Cardiac fibroblast (primary cell): ENCODE measurements at regions not wholly inside any gene's neighbourhood (a gene's known extent, or its start where the extent isn't known, plus 50 kb on each side); places are given as distances from the start of the nearest gene placed in this dataset.

Experiments used
- DNase-seq, 2 donors: peaks; one replicate each; pipeline versions ENCODE4 v3.0.0 to v3.0.0-alpha.2; 2010; ENCODE audit warnings: low read depth in 2 of 2
- H3K4me3 ChIP-seq, 2 donors: replicated peaks in 1 of 2; 1 replicate in 1 of 2; 2 replicates in 1 of 2; pipeline ENCODE4 v1.5.1; 2011; ENCODE audit warnings: low read depth in 2 of 2, low read length in 2 of 2, mild to moderate bottlenecking in 2 of 2, moderate library complexity in 1 of 2
- TF ChIP-seq, protein P1 (sequence below): IDR thresholded peaks from one replicate; pipeline ENCODE4 v1.5.1; 2011; ENCODE audit warnings: low read depth, mild to moderate bottlenecking, low read length, inconsistent platforms

- no peak overlapping the region for H3K4me3 ChIP-seq
- TF ChIP-seq, protein P1, sequence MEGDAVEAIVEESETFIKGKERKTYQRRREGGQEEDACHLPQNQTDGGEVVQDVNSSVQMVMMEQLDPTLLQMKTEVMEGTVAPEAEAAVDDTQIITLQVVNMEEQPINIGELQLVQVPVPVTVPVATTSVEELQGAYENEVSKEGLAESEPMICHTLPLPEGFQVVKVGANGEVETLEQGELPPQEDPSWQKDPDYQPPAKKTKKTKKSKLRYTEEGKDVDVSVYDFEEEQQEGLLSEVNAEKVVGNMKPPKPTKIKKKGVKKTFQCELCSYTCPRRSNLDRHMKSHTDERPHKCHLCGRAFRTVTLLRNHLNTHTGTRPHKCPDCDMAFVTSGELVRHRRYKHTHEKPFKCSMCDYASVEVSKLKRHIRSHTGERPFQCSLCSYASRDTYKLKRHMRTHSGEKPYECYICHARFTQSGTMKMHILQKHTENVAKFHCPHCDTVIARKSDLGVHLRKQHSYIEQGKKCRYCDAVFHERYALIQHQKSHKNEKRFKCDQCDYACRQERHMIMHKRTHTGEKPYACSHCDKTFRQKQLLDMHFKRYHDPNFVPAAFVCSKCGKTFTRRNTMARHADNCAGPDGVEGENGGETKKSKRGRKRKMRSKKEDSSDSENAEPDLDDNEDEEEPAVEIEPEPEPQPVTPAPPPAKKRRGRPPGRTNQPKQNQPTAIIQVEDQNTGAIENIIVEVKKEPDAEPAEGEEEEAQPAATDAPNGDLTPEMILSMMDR, result no peak
- peak; percentile 31 to 37 for DNase-seq
Observed at GRCh38 chr16:86398622-86399021, 111.7 kb upstream of the FOXF1 start.

GRCh38 chr16:86401126-86401525, 109.2 kb upstream of the FOXF1 start:
- DNase-seq, result no peak
- TF ChIP-seq, protein P1, result no peak
- no peak overlapping the region for H3K4me3 ChIP-seq

DNA sequence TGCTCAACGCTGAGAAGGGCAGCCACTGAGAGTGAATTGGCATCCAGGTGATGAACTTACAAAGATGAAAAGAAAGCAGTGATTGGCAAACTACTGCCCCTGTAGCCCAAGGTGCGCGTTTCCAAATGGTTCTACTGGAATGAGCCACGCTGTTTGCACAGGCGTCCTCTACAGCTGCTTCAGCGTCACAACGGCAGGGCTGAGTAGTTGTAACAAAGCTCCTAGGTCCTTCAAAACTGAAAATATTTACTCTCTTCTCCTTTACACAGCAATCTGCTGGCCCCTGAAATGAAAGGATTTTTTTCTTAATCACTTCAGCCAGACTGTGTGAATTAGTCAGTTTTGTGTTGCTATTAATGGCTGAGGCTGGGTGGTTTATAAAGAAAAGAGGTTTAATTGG, 107.2 kb upstream of the FOXF1 start:
- TF ChIP-seq, protein P1, result no peak
- no peak for DNase-seq
- no peak overlapping the region for H3K4me3 ChIP-seq

- H3K4me3 ChIP-seq, result no peak overlapping the region
- DNase-seq, result peak in 1 of 2 donors; percentile 36
- TF ChIP-seq, protein P1, result no peak
Observed at GRCh38 chr16:86403541-86404163, 106.7 kb upstream of the FOXF1 start.

DNA sequence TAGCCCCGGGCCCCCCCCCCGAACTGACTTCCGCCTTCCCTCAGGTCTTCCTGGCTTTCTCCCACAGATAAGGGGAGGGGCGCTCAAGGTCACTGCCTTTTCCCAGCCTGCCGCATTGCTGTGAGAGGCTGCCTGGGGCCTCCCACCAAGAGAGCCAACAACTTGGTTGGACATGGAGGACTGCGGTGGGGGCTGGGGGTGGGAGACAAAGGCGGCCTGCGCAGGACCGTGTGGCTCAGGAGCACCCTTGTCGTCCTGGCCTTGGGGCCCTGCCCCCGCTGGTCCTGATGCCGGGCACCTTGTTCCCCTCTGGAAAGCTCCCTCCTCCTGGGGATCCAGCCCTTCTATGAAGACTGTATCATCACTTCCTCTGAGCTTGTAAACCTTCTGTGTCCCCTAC, 105.6 kb upstream of the FOXF1 start:
- no peak for DNase-seq
- TF ChIP-seq, protein P1, result no peak
- no peak overlapping the region for H3K4me3 ChIP-seq

GRCh38 chr16:86405319-86405718, 105.0 kb upstream of the FOXF1 start:
- DNase-seq, result no peak
- TF ChIP-seq, protein P1, result no peak
- H3K4me3 ChIP-seq, result no peak overlapping the region

DNA sequence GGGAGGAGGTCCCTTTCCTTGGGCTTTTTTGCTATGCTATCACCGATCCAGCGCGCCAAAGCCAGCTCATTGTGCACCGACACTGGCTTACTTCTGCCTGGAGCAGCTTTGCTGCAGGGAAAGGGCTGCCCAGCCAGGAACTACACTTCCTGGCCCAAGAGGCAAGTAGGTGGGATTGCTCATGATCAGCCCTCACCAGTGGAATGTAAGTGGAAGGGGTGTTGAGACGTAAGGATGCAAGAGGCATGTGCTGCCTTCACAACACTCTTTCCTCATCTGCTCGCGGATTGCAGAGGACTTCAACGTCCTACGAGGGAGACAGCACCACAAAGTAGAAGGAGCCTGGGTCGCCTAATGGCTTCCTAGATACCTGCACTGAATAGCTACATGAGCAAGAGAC, 104.3 kb upstream of the FOXF1 start:
- H3K4me3 ChIP-seq, result no peak overlapping the region
- TF ChIP-seq, protein P1, result no peak
- no peak for DNase-seq
